GM13976 (cell line): ENCODE measurements at regions not wholly inside any gene's neighbourhood (a gene's known extent, or its start where the extent isn't known, plus 50 kb on each side); places are given as distances from the start of the nearest gene placed in this dataset.

Experiments
- DNase-seq: peaks from one replicate; pipeline ENCODE4 v3.0.0; 2012; ENCODE audit warnings: low spot score
- in situ Hi-C: fragments of 300-500 bp; cut with MboI; formaldehyde crosslinking; loops from one replicate; pipeline ENCODE4 v1.12.0; 2022; ENCODE audit warnings: low sequenced_read_pairs, mixed read lengths, inconsistent platforms; ENCODE audit not compliant: unreplicated experiment
- TF ChIP-seq, protein P1 (sequence below): IDR thresholded peaks from 2 replicates; pipeline ENCODE4 v1.5.1; 2012; ENCODE audit warnings: borderline replicate concordance, mild to moderate bottlenecking; ENCODE audit not compliant: insufficient read depth; ENCODE audit errors: extremely low read depth, missing control alignments, control extremely low read depth

GRCh38 chr20:50257860-50258259 is 67.2 kb downstream of the CEBPB start:
- TF ChIP-seq, protein P1, sequence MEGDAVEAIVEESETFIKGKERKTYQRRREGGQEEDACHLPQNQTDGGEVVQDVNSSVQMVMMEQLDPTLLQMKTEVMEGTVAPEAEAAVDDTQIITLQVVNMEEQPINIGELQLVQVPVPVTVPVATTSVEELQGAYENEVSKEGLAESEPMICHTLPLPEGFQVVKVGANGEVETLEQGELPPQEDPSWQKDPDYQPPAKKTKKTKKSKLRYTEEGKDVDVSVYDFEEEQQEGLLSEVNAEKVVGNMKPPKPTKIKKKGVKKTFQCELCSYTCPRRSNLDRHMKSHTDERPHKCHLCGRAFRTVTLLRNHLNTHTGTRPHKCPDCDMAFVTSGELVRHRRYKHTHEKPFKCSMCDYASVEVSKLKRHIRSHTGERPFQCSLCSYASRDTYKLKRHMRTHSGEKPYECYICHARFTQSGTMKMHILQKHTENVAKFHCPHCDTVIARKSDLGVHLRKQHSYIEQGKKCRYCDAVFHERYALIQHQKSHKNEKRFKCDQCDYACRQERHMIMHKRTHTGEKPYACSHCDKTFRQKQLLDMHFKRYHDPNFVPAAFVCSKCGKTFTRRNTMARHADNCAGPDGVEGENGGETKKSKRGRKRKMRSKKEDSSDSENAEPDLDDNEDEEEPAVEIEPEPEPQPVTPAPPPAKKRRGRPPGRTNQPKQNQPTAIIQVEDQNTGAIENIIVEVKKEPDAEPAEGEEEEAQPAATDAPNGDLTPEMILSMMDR, result no peak
- in situ Hi-C loops, result no loop called here
- no peak for DNase-seq

GRCh38 chr20:50258790-50259483 is 68.3 kb downstream of the CEBPB start:
- TF ChIP-seq, protein P1, result no peak
- in situ Hi-C loops, result no loop called here
- no peak for DNase-seq

DNA sequence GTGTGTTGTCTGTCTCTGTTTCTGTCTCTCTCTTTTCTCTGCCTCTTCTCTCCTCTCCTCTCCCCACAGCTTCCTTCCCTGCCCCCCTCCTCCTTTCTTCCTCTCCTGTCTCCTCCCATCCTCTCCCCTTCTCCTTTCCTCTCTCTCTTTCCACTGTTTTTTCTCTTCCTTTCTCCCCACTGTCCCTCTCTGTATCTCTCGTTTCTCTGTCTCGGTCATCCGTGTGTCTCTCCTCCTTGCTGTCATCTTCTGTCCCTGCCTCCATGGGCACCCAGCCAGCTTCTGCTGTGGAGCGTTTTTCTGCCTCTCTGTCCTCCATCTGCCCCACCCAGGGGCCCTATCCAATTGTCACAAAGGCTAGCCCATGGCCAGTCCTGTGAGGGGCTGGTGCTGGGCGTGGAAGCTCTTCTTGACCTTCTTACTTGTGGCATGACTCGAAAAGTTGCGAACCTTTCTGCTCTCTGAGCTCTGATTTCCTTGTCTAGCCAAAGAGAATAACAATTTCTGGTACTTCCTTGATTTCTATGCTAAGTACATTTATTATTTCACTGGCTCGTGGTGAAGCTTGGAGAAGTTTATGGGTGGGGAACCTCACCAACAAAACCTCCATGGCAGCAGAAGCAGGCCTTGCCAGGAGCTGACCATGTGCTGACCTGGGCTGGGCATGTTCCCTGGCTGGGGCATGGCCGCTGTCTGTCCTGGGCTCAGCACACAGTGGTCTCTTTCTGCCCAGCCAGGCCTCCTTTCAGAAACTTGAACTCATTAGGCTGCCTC is 69.3 kb downstream of the CEBPB start:
- TF ChIP-seq, protein P1, result no peak
- no peak for DNase-seq
- in situ Hi-C loops, result no loop called here

GRCh38 chr20:50260479-50261221 is 70.0 kb downstream of the CEBPB start:
- TF ChIP-seq, protein P1, result no peak
- DNase-seq, result no peak
- in situ Hi-C loops, result no loop called here

DNA sequence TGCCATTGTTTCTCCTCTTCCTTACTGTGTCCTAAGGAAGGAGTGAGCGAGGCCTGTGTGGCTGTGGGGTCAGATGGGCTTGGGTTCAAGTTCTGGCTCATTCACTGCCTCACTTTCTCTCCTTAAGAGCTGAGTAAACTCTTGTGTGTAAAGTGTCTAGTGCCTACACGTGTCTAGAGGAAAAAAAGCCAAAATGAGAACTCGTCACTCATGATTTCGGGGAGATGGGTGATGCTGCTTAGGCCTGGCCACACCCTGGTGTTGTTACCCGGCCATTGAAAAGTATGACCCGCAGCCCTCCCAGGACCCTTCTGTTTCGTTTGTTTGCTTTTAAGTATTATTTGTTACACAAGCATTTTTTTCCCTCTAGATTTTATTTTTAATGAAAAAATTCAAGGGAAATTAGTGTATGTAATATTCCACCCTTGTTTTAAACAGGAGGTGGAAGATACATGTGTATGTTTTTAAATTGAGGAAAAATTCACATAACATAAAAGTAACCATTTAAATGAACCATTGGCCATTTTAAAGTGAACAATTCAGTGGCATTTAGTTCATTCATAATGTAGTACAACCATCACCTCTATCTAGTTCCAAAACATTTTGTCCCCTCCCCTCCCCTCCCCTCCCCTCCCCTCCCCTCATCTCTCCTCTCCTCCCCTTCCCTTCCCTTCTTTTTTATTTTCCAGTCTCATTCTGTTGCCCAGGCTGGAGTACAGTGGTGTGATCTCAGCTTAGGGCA is 71.0 kb downstream of the CEBPB start:
- TF ChIP-seq, protein P1, result no peak
- in situ Hi-C loops, result no loop called here
- DNase-seq, result no peak

DNA sequence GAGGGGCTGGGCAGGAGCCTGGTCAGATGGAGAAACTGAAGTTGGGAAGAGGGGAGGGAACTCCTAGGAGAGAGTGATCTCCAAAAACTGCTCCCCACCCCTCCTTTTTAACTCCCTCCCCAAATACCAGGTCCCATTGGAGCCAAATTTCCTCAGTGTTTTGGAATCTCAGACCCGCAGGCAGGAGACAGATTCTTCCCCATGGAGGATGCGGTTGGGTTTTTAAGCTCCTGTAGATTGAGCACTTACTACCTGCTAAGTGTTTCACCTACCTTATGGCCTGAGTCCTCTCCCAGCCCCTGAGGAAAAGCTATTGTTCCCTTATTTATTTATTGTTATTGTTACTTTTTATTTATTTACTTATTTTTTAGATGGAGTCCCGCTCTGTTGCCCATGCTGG is 73.2 kb downstream of the CEBPB start:
- in situ Hi-C loops, result no loop called here
- no peak for DNase-seq

More for the DNA sequence above, 73.2 kb downstream of the CEBPB start:
- TF ChIP-seq, protein P1, result no peak
